Stimulated activated CD4-positive, alpha-beta T cell treated with anti-CD3 and anti-CD28 coated beads, Interleukin-15, amount 100 ng/mL, for 1 hour (primary cell): ENCODE measurements at regions not wholly inside any gene's neighbourhood (a gene's known extent, or its start where the extent isn't known, plus 50 kb on each side); places are given as distances from the start of the nearest gene placed in this dataset.

Experiments
- DNase-seq, 2 donors: peaks; one replicate each; pipeline ENCODE4 v3.0.0-alpha.2; 2020; ENCODE audit warnings: low read depth in 1 of 2, low spot score in 1 of 2

GRCh38 chr14:38524636-38525509, 269.0 kb upstream of the CLEC14A start:
- no peak for DNase-seq

GRCh38 chr14:38522724-38523123, 266.8 kb upstream of the CLEC14A start:
- DNase-seq = no peak

DNA sequence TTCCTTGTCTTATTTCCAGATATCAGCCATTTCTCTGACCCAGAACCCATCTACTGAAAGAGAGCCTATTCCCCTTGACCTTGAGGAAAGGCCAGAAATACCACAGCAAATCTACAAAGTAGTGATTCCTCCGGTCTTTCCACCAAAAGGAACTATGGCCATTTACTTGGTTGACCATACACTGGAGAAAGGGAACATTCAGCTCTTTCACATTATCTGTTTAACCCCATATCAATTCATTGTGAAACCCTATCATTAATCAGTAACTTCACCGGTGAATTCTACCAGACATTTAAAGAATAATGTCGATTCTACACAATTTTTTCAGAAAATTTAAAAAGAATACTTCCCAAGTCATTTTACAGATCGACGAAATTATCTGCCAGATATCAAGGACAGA, 265.7 kb upstream of the CLEC14A start:
- DNase-seq = no peak

DNA sequence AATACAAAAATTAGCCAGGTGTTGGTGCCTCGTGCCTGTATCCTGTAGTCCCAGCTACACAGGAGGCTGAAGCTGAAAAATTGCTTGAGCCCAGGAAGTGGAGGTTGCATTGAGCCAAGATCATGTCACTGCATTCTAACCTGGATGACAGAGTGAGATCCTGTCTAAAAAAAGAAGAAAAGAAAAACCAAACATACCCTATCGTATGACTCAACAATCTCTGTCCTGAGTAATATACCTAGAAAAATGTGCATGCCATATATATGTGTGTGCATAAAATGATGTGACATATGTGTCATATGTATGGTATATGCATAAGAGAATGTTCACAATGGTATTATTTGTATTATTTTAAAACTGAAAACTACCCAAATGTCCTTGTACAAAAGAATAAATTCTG, 261.5 kb upstream of the CLEC14A start:
- no peak for DNase-seq

- DNase-seq = no peak
These were observed 256.3 kb upstream of the CLEC14A start for GRCh38 chr14:38512236-38512635.

GRCh38 chr14:38507299-38507698, 251.4 kb upstream of the CLEC14A start:
- DNase-seq = no peak

DNA sequence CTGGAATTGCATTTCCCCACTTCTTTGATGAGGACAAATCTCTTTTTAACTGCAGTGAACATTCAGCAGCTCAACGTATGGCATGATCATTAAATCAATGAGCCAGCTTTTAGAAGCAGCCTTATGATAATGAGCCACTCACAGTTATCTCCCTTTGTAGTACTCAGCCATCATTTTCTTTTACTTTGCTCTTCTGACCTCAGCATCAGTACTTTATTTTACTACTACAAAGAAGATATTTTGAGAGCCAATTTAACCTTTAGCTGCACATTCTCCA, 250.0 kb upstream of the CLEC14A start:
- DNase-seq = no peak

DNA sequence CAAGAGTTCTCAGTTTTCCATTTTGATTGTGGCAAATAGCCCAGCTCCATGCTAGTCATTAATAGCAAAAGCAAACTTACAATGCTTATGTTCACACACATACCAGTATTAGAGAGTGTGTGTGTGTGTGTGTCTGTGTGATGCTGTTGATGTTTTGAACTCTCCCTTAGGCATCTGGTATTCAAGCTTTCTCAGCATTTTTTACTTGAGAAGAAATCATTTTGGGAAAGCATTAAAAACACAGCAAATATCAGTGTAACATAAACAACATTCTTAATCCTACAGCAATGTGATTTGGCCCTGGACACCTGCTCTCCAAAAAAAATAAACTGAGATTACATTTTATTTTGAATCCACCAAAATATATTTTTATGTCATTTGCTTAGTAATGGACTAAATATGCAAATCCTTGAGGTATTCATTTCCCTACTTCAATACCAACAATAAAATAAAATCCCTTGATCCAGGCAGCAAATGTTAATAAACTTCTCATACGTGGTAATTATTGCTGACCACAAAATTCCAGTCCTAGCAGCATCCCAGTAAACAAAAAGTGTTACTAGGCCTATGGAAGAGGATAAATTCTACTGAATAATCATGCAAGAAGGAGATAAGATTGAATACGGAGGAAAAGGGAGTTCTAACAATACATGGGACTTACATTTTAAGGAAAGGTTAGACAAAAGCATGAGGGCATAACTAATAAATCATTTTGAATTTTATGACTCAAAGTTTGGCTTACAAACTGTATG, 249.5 kb upstream of the CLEC14A start:
- no peak for DNase-seq

GRCh38 chr14:38504175-38504574, 248.3 kb upstream of the CLEC14A start:
- no peak for DNase-seq

- no peak for DNase-seq
These were observed 246.3 kb upstream of the CLEC14A start for GRCh38 chr14:38502239-38502638.

GRCh38 chr14:38500125-38500524, 244.2 kb upstream of the CLEC14A start:
- no peak for DNase-seq

DNA sequence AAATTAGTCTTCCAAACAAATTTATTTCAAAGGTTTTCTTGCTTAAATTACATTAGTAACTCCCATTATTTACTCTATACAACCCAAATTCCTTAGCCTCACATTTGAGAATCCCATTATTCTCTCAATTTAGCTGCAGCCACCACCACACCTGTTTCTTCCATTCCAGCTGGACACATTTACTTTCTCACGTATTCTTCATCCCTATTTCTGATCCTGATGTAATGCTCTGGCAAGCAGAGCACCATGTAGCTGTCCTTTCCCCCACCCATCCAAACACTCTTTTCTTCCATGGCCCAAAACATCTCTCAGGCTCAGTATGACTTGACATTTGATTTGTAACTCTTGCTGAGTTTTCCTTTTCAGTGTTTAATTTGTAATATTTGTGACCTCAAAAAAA, 240.2 kb upstream of the CLEC14A start:
- DNase-seq = no peak

DNA sequence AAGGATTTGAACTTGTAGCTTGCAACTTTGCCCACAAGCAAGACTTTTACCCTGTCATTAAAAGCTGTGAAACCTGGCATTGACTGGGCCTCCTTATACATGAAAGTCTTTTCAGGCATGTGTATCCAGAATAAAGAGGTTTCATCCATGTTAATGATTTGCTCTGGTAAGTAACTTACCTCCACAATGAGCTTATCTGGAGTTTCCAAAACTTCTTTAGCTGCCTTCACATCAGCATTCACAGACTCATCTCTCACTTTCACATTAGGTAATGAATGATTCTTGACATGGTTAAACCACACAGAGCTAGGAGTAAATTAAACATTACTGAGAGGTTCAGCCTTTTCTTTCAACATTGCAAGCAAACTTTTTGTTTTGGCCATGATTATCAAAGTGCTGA, 234.4 kb upstream of the CLEC14A start:
- no peak for DNase-seq

DNA sequence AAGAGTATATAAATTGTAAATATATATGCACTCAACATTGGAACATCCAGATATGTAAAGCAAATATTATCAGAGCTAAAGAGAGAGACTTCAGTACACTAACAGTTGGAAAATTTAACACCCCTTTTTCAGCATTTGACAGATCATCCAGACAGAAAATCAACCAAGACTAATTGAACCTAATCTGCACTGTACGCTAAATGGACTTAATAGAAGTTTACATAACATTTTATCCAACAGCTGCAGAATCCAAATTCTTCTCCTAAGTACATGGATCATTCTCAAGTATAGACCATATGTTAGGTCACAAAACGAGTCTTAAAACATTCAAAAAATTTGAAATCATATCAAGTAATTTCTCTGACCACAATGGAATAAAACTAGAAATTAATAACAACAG, 229.1 kb upstream of the CLEC14A start:
- DNase-seq = no peak

GRCh38 chr14:38481952-38482678, 226.2 kb upstream of the CLEC14A start:
- no peak for DNase-seq

DNA sequence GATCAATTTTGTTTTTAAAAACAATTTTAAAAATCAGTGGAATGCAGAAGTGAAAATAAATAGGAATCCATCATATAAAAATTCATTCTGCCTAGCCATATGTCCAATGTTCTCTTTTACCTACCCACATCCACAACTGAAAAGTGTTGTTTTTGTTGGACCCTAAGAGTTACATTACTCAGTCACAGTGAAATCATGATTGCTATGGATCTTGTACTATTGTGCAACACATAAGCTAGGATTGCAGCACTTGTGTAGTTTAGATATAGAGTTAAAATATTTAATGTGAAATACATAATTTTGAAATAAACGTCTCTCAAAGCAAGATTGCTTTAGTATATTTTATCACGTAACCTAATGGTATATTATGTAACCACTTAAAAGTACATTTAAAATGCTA, 213.3 kb upstream of the CLEC14A start:
- no peak for DNase-seq

GRCh38 chr14:38442208-38442607, 186.3 kb upstream of the CLEC14A start:
- no peak for DNase-seq

DNA sequence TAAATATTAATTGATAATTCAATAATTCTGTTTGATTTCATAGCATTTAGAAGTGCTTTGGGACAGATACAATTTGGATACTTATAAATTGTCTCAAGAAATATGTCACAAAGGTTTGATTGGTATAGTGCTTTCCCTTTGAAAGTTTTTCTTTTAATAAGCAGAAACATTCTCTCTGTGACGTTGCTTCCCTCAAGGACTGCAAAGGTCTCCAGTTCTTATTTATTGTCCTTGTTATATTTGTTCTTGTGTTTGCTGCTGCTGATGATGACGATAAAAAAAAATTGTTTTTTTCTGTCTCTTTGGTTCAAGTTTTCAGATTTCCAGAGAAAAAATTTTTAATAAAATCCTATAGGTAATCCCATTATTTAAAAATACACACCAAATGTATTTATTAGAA, 176.3 kb upstream of the CLEC14A start:
- DNase-seq = no peak

- no peak for DNase-seq
These were observed 175.3 kb upstream of the CLEC14A start for GRCh38 chr14:38431156-38431555.

DNA sequence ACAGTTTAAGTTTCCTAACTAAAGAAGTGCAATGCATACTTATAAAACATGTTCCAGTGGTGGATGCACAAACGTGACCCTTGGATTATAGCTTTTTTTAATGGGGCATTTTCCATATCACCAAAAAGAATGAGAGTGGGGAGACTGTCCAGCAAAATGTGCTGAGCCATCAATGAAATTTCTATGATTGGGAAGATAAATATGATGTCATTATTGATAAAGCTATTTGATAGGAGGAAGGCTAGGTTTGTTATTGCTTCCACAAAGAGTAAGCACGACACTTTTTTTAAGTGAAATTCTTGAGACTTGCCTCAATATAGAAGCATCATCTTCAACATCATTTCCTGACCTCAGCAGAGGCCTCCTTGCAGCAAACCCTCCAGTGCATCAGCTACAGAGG, 174.6 kb upstream of the CLEC14A start:
- DNase-seq = no peak

GRCh38 chr14:38425324-38425976, 169.6 kb upstream of the CLEC14A start:
- no peak for DNase-seq

DNA sequence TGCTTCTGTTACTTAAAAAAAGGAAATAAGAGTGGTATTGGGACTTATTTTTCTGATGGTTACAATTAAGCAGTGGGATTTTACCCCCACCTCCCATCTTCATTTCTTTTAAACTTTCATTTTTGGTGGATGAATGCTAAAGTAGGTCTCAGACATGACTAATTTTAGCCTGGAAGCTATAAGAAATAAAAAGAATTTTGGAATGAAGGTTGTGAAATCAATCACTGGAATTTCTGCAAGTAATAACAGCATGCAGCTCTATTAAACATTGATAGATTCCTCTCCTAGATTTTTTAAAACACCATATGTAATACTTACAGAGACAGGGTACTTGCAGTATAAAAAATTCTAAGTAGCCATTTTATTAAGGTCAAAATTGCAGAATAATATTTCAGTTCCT, 164.2 kb upstream of the CLEC14A start:
- no peak for DNase-seq
